SK-N-SH treated with all-trans-retinoic acid at 6 μM for 48 hours (cell line): ENCODE measurements at regions not wholly inside any gene's neighbourhood (a gene's known extent, or its start where the extent isn't known, plus 50 kb on each side); places are given as distances from the start of the nearest gene placed in this dataset.

Experiments
- ARNTL ChIP-seq: fragments of 450-650 bp; formaldehyde crosslinking; IDR thresholded peaks from 2 replicates; pipeline ENCODE4 v1.5.0; 2020; ENCODE audit warnings: low read depth, mild to moderate bottlenecking, moderate library complexity, borderline replicate concordance
- CREB5 ChIP-seq: fragments of 250-450 bp; sonication (Bioruptor Pico); IDR thresholded peaks from 2 replicates; pipeline ENCODE4 v1.5.1; 2020; ENCODE audit warnings: low read depth, mild to moderate bottlenecking, moderate library complexity
- CSDC2 ChIP-seq: fragments of 250-450 bp; sonication (Bioruptor Pico); IDR thresholded peaks from 2 replicates; pipeline ENCODE4 v1.5.0; 2020; ENCODE audit warnings: mild to moderate bottlenecking, moderate library complexity
- PATZ1 ChIP-seq: fragments of 250-450 bp; sonication (Bioruptor Pico); IDR thresholded peaks from 2 replicates; pipeline ENCODE4 v1.8.0; 2020; ENCODE audit warnings: mild to moderate bottlenecking, moderate library complexity, borderline replicate concordance
- POU6F1 ChIP-seq: fragments of 250-450 bp; sonication (Bioruptor Pico); IDR thresholded peaks from 2 replicates; pipeline ENCODE4 v1.8.0; 2021; ENCODE audit warnings: low read depth, mild to moderate bottlenecking, moderate library complexity, borderline replicate concordance
- PPARA ChIP-seq: fragments of 250-450 bp; sonication (Bioruptor Pico); IDR thresholded peaks from 2 replicates; pipeline ENCODE4 v1.5.0; 2020; ENCODE audit warnings: mild to moderate bottlenecking, borderline replicate concordance
- RARB ChIP-seq: fragments of 250-450 bp; sonication (Bioruptor Pico); IDR thresholded peaks from 2 replicates; pipeline ENCODE4 v1.8.0; 2021; ENCODE audit warnings: mild to moderate bottlenecking, moderate library complexity
- TOX ChIP-seq: fragments of 250-450 bp; sonication (Bioruptor Pico); IDR thresholded peaks from 2 replicates; pipeline ENCODE4 v1.8.0; 2021; ENCODE audit warnings: mild to moderate bottlenecking, moderate library complexity, borderline replicate concordance
- TSHZ2 ChIP-seq: fragments of 250-450 bp; sonication (Bioruptor Pico); IDR thresholded peaks from 2 replicates; pipeline ENCODE4 v1.5.0; 2020; ENCODE audit warnings: mild to moderate bottlenecking, moderate library complexity
- ZC3H10 ChIP-seq: fragments of 250-450 bp; sonication (Bioruptor Pico); IDR thresholded peaks from 2 replicates; pipeline ENCODE4 v1.5.1; 2021; ENCODE audit warnings: mild to moderate bottlenecking, moderate library complexity
- ZFP3 ChIP-seq: fragments of 250-450 bp; sonication (Bioruptor Pico); IDR thresholded peaks from 2 replicates; pipeline ENCODE4 v1.5.0; 2020; ENCODE audit warnings: mild to moderate bottlenecking, moderate library complexity
- ZFP30 ChIP-seq: fragments of 450-650 bp; formaldehyde crosslinking; IDR thresholded peaks from 2 replicates; pipeline ENCODE4 v1.5.0; 2022; ENCODE audit warnings: mild to moderate bottlenecking, moderate library complexity

GRCh38 chr17:5783851-5784250, 199.5 kb upstream of the NLRP1 start:
- TF ChIP-seq ZFP3 (CRISPR knock-in tag) (no peak), CREB5 (CRISPR knock-in tag) (no peak), RARB (CRISPR knock-in tag) (no peak), CSDC2 (CRISPR knock-in tag) (no peak), PATZ1 (CRISPR knock-in tag) (no peak), ZFP30 (no peak), TSHZ2 (CRISPR knock-in tag) (no peak), POU6F1 (CRISPR knock-in tag) (no peak), ZC3H10 (CRISPR knock-in tag) (no peak), PPARA (no peak), ARNTL (no peak), TOX (no peak)
